MM.1S (cell line): ENCODE measurements at regions not wholly inside any gene's neighbourhood (a gene's known extent, or its start where the extent isn't known, plus 50 kb on each side); places are given as distances from the start of the nearest gene placed in this dataset.

ENCODE experiments used
- DNase-seq: peaks from one replicate; pipeline ENCODE4 v3.0.0-alpha.2; 2015
- H2AFZ ChIP-seq: fragments of 300-600 bp; sonication (generic); 2 replicates; pipeline ENCODE4 v1.6.0; 2016; ENCODE audit warnings: antibody characterized with exemption, low read length
- H3F3A ChIP-seq: fragments of 300-600 bp; sonication (generic); 2 replicates; pipeline ENCODE4 v1.6.1; 2016; ENCODE audit warnings: mild to moderate bottlenecking, antibody characterized with exemption, low read length, moderate library complexity, mixed read lengths; ENCODE audit not compliant: insufficient read depth
- H3K27ac ChIP-seq: fragments of 300-600 bp; sonication (generic); 2 replicates; pipeline ENCODE4 v1.5.1; 2016; ENCODE audit warnings: mild to moderate bottlenecking, low read length
- H3K27me3 ChIP-seq: fragments of 300-600 bp; sonication (generic); replicated peaks from 2 replicates; pipeline ENCODE4 v1.6.0; 2016; ENCODE audit warnings: low read length; ENCODE audit not compliant: insufficient read depth
- H3K36me3 ChIP-seq: fragments of 300-600 bp; sonication (generic); replicated peaks from 2 replicates; pipeline ENCODE4 v1.6.1; 2016; ENCODE audit warnings: mild to moderate bottlenecking, low read length, mixed read lengths; ENCODE audit not compliant: insufficient read depth
- H3K4me1 ChIP-seq: fragments of 300-600 bp; sonication (generic); 2 replicates; pipeline ENCODE4 v1.6.1; 2016; ENCODE audit warnings: low read length, mixed read lengths
- H3K4me2 ChIP-seq: fragments of 300-600 bp; sonication (generic); 2 replicates; pipeline ENCODE4 v1.6.0; 2016; ENCODE audit warnings: low read depth, low read length
- H3K4me3 ChIP-seq: fragments of 300-600 bp; sonication (generic); 2 replicates; pipeline ENCODE4 v1.5.1; 2016; ENCODE audit warnings: low read length, mixed read lengths
- H3K79me2 ChIP-seq: fragments of 300-600 bp; sonication (generic); 2 replicates; pipeline ENCODE4 v1.6.1; 2016; ENCODE audit warnings: mixed run types, low read length, mixed read lengths
- H3K9ac ChIP-seq: fragments of 300-600 bp; sonication (generic); 2 replicates; pipeline ENCODE4 v1.6.1; 2016; ENCODE audit warnings: low read length, mixed read lengths
- H3K9me2 ChIP-seq: fragments of 300-600 bp; sonication (generic); replicated peaks from 2 replicates; pipeline ENCODE4 v1.6.1; 2016; ENCODE audit warnings: mild to moderate bottlenecking, low read length, mixed read lengths; ENCODE audit not compliant: insufficient read depth
- H3K9me3 ChIP-seq: fragments of 300-600 bp; sonication (generic); replicated peaks from 2 replicates; pipeline ENCODE4 v1.6.1; 2016; ENCODE audit warnings: mild to moderate bottlenecking, low read length, mixed read lengths; ENCODE audit not compliant: insufficient read depth
- H4K20me1 ChIP-seq: fragments of 300-600 bp; sonication (generic); 2 replicates; pipeline ENCODE4 v1.6.1; 2016; ENCODE audit warnings: mild to moderate bottlenecking, low read length, moderate library complexity, mixed read lengths; ENCODE audit not compliant: insufficient read depth
- EZH2 ChIP-seq: fragments of 300-600 bp; sonication (generic); optimal IDR thresholded peaks from 2 replicates; pipeline ENCODE3; 2017; ENCODE audit warnings: low read depth, mild to moderate bottlenecking, antibody characterized with exemption, low read length, mixed read lengths
- EZH2phosphoT487 ChIP-seq: fragments of 300-600 bp; sonication (generic); IDR thresholded peaks from 2 replicates; pipeline ENCODE4 v1.6.1; 2018; ENCODE audit warnings: antibody characterized with exemption, low read length
- TF ChIP-seq, protein P1 (sequence below): fragments of 300-600 bp; sonication (generic); IDR thresholded peaks from 2 replicates; pipeline ENCODE4 v1.5.1; 2016; ENCODE audit warnings: antibody characterized with exemption, low read length, mixed read lengths

- no peaks in the 10 kb centered on the region for H4K20me1 ChIP-seq
- H3K27me3 ChIP-seq = no peaks in the 10 kb centered on the region
- H3K4me1 ChIP-seq = no peaks in the 10 kb centered on the region
- H3K27ac ChIP-seq = no peak overlapping the region
- no peaks in the 10 kb centered on the region for H3K9me2 ChIP-seq
- no peaks in the 10 kb centered on the region for H3K79me2 ChIP-seq
- TF ChIP-seq, protein P1, sequence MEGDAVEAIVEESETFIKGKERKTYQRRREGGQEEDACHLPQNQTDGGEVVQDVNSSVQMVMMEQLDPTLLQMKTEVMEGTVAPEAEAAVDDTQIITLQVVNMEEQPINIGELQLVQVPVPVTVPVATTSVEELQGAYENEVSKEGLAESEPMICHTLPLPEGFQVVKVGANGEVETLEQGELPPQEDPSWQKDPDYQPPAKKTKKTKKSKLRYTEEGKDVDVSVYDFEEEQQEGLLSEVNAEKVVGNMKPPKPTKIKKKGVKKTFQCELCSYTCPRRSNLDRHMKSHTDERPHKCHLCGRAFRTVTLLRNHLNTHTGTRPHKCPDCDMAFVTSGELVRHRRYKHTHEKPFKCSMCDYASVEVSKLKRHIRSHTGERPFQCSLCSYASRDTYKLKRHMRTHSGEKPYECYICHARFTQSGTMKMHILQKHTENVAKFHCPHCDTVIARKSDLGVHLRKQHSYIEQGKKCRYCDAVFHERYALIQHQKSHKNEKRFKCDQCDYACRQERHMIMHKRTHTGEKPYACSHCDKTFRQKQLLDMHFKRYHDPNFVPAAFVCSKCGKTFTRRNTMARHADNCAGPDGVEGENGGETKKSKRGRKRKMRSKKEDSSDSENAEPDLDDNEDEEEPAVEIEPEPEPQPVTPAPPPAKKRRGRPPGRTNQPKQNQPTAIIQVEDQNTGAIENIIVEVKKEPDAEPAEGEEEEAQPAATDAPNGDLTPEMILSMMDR = no peak
- no peak for TF ChIP-seq EZH2phosphoT487
- TF ChIP-seq EZH2 = no peak
- H3K9me3 ChIP-seq = no peaks in the 10 kb centered on the region
- DNase-seq = no peak
- H3K4me3 ChIP-seq = no peak overlapping the region
- H3F3A ChIP-seq = no peaks in the 10 kb centered on the region
- no peak overlapping the region for H3K9ac ChIP-seq
- H3K4me2 ChIP-seq = no peak overlapping the region
- H2AFZ ChIP-seq = no peak overlapping the region
- no peaks in the 10 kb centered on the region for H3K36me3 ChIP-seq
Measured at GRCh38 chr14:55873169-55873568, 245.0 kb upstream of the PELI2 start.

GRCh38 chr14:55874785-55875184 is 243.4 kb upstream of the PELI2 start:
- TF ChIP-seq EZH2 (no peak), EZH2phosphoT487 (no peak)
- TF ChIP-seq, protein P1 = no peak
- H3K9me3 ChIP-seq = no peaks in the 10 kb centered on the region
- no peak overlapping the region for H3K4me3 ChIP-seq
- H3K36me3 ChIP-seq = no peaks in the 10 kb centered on the region
- H3K9ac ChIP-seq = no peak overlapping the region
- no peak overlapping the region for H3K27ac ChIP-seq
- H3K4me1 ChIP-seq = no peaks in the 10 kb centered on the region
- H2AFZ ChIP-seq = no peak overlapping the region
- H3F3A ChIP-seq = no peaks in the 10 kb centered on the region
- DNase-seq = no peak
- H3K27me3 ChIP-seq = no peaks in the 10 kb centered on the region
- no peaks in the 10 kb centered on the region for H3K9me2 ChIP-seq
- no peaks in the 10 kb centered on the region for H4K20me1 ChIP-seq
- H3K79me2 ChIP-seq = no peaks in the 10 kb centered on the region
- H3K4me2 ChIP-seq = no peak overlapping the region

DNA sequence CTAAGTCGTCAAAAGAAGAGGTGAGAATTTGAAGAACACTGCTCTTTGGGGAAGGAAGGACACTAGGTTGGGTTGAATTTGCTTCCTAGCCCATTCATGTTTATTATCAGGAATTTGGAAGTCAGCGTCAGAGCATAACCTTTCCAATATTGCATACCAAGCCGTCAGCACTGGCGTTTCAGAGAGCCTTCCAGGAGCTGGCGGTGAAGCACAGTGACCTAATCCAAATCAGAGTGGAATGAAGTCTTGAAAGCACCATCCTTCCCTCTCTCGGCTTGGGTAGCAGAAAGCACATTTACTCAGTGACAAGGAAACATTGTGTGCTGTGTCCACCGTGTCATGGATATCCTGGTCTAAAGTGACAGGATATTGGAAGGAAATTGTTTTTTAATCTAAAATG is 240.3 kb upstream of the PELI2 start:
- Histone ChIP-seq H3K9ac (no peak overlapping the region), H3K4me2 (no peak overlapping the region), H3F3A (no peaks in the 10 kb centered on the region), H3K4me3 (no peak overlapping the region), H3K79me2 (no peaks in the 10 kb centered on the region), H3K36me3 (no peaks in the 10 kb centered on the region), H2AFZ (no peak overlapping the region), H3K9me2 (no peaks in the 10 kb centered on the region), H3K27ac (no peak overlapping the region), H3K4me1 (no peaks in the 10 kb centered on the region), H4K20me1 (no peaks in the 10 kb centered on the region), H3K27me3 (no peaks in the 10 kb centered on the region), H3K9me3 (no peaks in the 10 kb centered on the region)
- TF ChIP-seq EZH2 = no peak
- TF ChIP-seq EZH2phosphoT487 = no peak
- TF ChIP-seq, protein P1 = no peak
- DNase-seq = no peak
